PC-3 (cell line): ENCODE measurements at regions not wholly inside any gene's neighbourhood (a gene's known extent, or its start where the extent isn't known, plus 50 kb on each side); places are given as distances from the start of the nearest gene placed in this dataset.
"Not testable (repeated sequence)": the region's sequence is repeated elsewhere in the genome, so short reads cannot be mapped to it uniquely, and the experiment has no call there.

Source experiments
- ATAC-seq: fragments of 200-7000 bp; cut with Tn5 transposase; 2 replicates; pipeline ENCODE4 v1.9.1; 2020; ENCODE audit warnings: mild to moderate bottlenecking, moderate library complexity
- BruUV-seq: library from RNA; stranded (reverse); fragments of 400-500 nt; replicated peaks from 2 replicates; lab custom pipeline; 2021; lab: Mats Ljungman, UMichigan
- CTCF ChIA-PET: fragments of 300-600 bp; sonication (Branson Sonifier 250); formaldehyde crosslinking; loops from one replicate; lab custom pipeline; 2022; ENCODE audit warnings: antibody characterized with exemption; lab: Charles Lee
- POLR2A ChIA-PET: fragments of 300-600 bp; sonication (Branson Sonifier 250); formaldehyde crosslinking; loops from one replicate; lab custom pipeline; 2022; ENCODE audit warnings: antibody characterized with exemption; ENCODE audit not compliant: unreplicated experiment; lab: Charles Lee
- DNase-seq: peaks from one replicate; pipeline ENCODE4 v3.0.0-alpha.2; 2015
- H2AFZ ChIP-seq: fragments of 300-600 bp; sonication (generic); 2 replicates; pipeline ENCODE4 v1.6.0; 2016; ENCODE audit warnings: antibody characterized with exemption, low read length
- H3F3A ChIP-seq: fragments of 300-600 bp; sonication (generic); one replicate; pipeline ENCODE4 v1.6.0; 2017; ENCODE audit warnings: antibody characterized with exemption, low read length, control low read depth, mild to moderate bottlenecking; ENCODE audit not compliant: unreplicated experiment
- H3K27ac ChIP-seq: fragments of 300-600 bp; sonication (generic); 2 replicates; pipeline ENCODE4 v1.5.1; 2016; ENCODE audit warnings: mild to moderate bottlenecking, low read length
- H3K27me3 ChIP-seq: fragments of 300-600 bp; sonication (generic); 2 replicates; pipeline ENCODE4 v1.6.1; 2016; ENCODE audit warnings: low read length, mixed read lengths
- H3K36me3 ChIP-seq: fragments of 300-600 bp; sonication (generic); 2 replicates; pipeline ENCODE4 v1.6.1; 2016; ENCODE audit warnings: low read depth, mixed run types, low read length, mixed read lengths
- H3K4me1 ChIP-seq: fragments of 300-600 bp; sonication (generic); 2 replicates; pipeline ENCODE4 v1.5.1; 2016; ENCODE audit warnings: low read length; ENCODE audit not compliant: insufficient read depth
- H3K4me2 ChIP-seq: fragments of 300-600 bp; sonication (generic); 2 replicates; pipeline ENCODE4 v1.6.0; 2016; ENCODE audit warnings: low read length
- H3K4me3 ChIP-seq: fragments of 300-600 bp; sonication (generic); 2 replicates; pipeline ENCODE4 v1.5.1; 2016; ENCODE audit warnings: mild to moderate bottlenecking, low read length, mixed read lengths
- H3K79me2 ChIP-seq: fragments of 300-600 bp; sonication (generic); 2 replicates; pipeline ENCODE4 v1.6.1; 2017; ENCODE audit warnings: low read length, mixed read lengths
- H3K9ac ChIP-seq: fragments of 300-600 bp; sonication (generic); 2 replicates; pipeline ENCODE4 v1.6.0; 2016; ENCODE audit warnings: mild to moderate bottlenecking, low read length
- H3K9me2 ChIP-seq: fragments of 300-600 bp; sonication (generic); replicated peaks from 2 replicates; pipeline ENCODE4 v1.6.1; 2016; ENCODE audit warnings: mixed run types, low read length, mixed read lengths
- H3K9me3 ChIP-seq: fragments of 300-600 bp; sonication (generic); 2 replicates; pipeline ENCODE4 v1.6.1; 2016; ENCODE audit warnings: low read length, mixed read lengths
- H4K20me1 ChIP-seq: fragments of 300-600 bp; sonication (generic); 2 replicates; pipeline ENCODE4 v1.6.1; 2016; ENCODE audit warnings: low read length, mixed read lengths
- intact Hi-C: fragments of 100-400 bp; cut with micrococcal nuclease; formaldehyde crosslinking; loops from 2 replicates; pipeline ENCODE4 v1.9.0; 2023

- H3K27ac ChIP-seq, H2AFZ ChIP-seq, H3K9ac ChIP-seq, H3K36me3 ChIP-seq, H3K27me3 ChIP-seq, POLR2A ChIA-PET, H3K79me2 ChIP-seq, H4K20me1 ChIP-seq, H3F3A ChIP-seq, H3K9me2 ChIP-seq, H3K4me3 ChIP-seq, BruUV-seq, H3K4me1 ChIP-seq, H3K4me2 ChIP-seq, H3K9me3 ChIP-seq, DNase-seq, intact Hi-C loops, CTCF ChIA-PET, ATAC-seq: not testable (repeated sequence)
These were observed 663.8 kb upstream of the TPTE start for GRCh38 chr21:9857563-9857962.

- DNase-seq, BruUV-seq, ATAC-seq, H3K27ac ChIP-seq, H4K20me1 ChIP-seq, H3K4me3 ChIP-seq, H3K4me2 ChIP-seq, H3F3A ChIP-seq, H3K4me1 ChIP-seq, H2AFZ ChIP-seq, CTCF ChIA-PET, intact Hi-C loops, H3K9ac ChIP-seq, H3K36me3 ChIP-seq, H3K27me3 ChIP-seq, H3K9me2 ChIP-seq, H3K79me2 ChIP-seq, POLR2A ChIA-PET: not testable (repeated sequence)
- peaks cover 11% of the 10 kb centered on the region; the same call in 1 of the 2 replicates for H3K9me3 ChIP-seq
These were observed 661.5 kb upstream of the TPTE start for GRCh38 chr21:9859865-9860264.

- H3K4me2 ChIP-seq, H3F3A ChIP-seq, intact Hi-C loops, H3K4me1 ChIP-seq, H4K20me1 ChIP-seq, H3K27me3 ChIP-seq, BruUV-seq, H3K79me2 ChIP-seq, H3K4me3 ChIP-seq, H3K9me2 ChIP-seq, H3K9ac ChIP-seq, DNase-seq, CTCF ChIA-PET, H3K36me3 ChIP-seq, POLR2A ChIA-PET, H2AFZ ChIP-seq, ATAC-seq, H3K27ac ChIP-seq: not testable (repeated sequence)
- H3K9me3 ChIP-seq = peaks cover 19% of the 10 kb centered on the region; the same call in 1 of the 2 replicates
These were observed 658.9 kb upstream of the TPTE start for GRCh38 chr21:9862456-9862855.

GRCh38 chr21:9867815-9868214 is 653.6 kb upstream of the TPTE start:
- ATAC-seq, H3K79me2 ChIP-seq, H3K9ac ChIP-seq, H3K4me3 ChIP-seq, POLR2A ChIA-PET, H3K4me1 ChIP-seq, H2AFZ ChIP-seq, H3K27me3 ChIP-seq, H3K9me2 ChIP-seq, H3K36me3 ChIP-seq, H3K27ac ChIP-seq, DNase-seq, H4K20me1 ChIP-seq, H3K4me2 ChIP-seq, H3F3A ChIP-seq, intact Hi-C loops, BruUV-seq, CTCF ChIA-PET: not testable (repeated sequence)
- peaks cover 34% of the 10 kb centered on the region for H3K9me3 ChIP-seq

GRCh38 chr21:9873096-9873495 is 648.3 kb upstream of the TPTE start:
- ATAC-seq, H3K27me3 ChIP-seq, BruUV-seq, H4K20me1 ChIP-seq, POLR2A ChIA-PET, H3K9me2 ChIP-seq, H3K4me2 ChIP-seq, H3K9ac ChIP-seq, H3F3A ChIP-seq, intact Hi-C loops, H3K36me3 ChIP-seq, H3K4me1 ChIP-seq, CTCF ChIA-PET, H2AFZ ChIP-seq, H3K79me2 ChIP-seq, DNase-seq, H3K4me3 ChIP-seq, H3K27ac ChIP-seq: not testable (repeated sequence)
- H3K9me3 ChIP-seq = peaks cover 25% of the 10 kb centered on the region

GRCh38 chr21:9874136-9874535 is 647.2 kb upstream of the TPTE start:
- H3K9me3 ChIP-seq = peaks cover 26% of the 10 kb centered on the region
- H3K36me3 ChIP-seq, DNase-seq, H3K9ac ChIP-seq, BruUV-seq, ATAC-seq, H2AFZ ChIP-seq, H3K4me3 ChIP-seq, H3K4me1 ChIP-seq, POLR2A ChIA-PET, H3K79me2 ChIP-seq, H3K27ac ChIP-seq, H3F3A ChIP-seq, CTCF ChIA-PET, H3K4me2 ChIP-seq, H3K27me3 ChIP-seq, H3K9me2 ChIP-seq, H4K20me1 ChIP-seq, intact Hi-C loops: not testable (repeated sequence)

- H3K4me2 ChIP-seq, H3K79me2 ChIP-seq, H3K36me3 ChIP-seq, H3K9me2 ChIP-seq, H3K4me1 ChIP-seq, DNase-seq, H3K27me3 ChIP-seq, H3K9ac ChIP-seq, H3K4me3 ChIP-seq, CTCF ChIA-PET, BruUV-seq, intact Hi-C loops, H4K20me1 ChIP-seq, POLR2A ChIA-PET, H3F3A ChIP-seq, H2AFZ ChIP-seq, H3K27ac ChIP-seq, ATAC-seq: not testable (repeated sequence)
- H3K9me3 ChIP-seq = peaks cover 27% of the 10 kb centered on the region
These were observed 640.0 kb upstream of the TPTE start for GRCh38 chr21:9881430-9881829.
